IPS-20b (cell line): ENCODE measurements at regions not wholly inside any gene's neighbourhood (a gene's known extent, or its start where the extent isn't known, plus 50 kb on each side); places are given as distances from the start of the nearest gene placed in this dataset.

Source experiments
- H3K27ac ChIP-seq: one replicate; pipeline ENCODE4 v1.5.1; 2013; ENCODE audit warnings: low read length
- H3K27me3 ChIP-seq: 2 replicates; pipeline ENCODE4 v1.6.1; 2013; ENCODE audit warnings: mild to moderate bottlenecking, low read length, inconsistent platforms; ENCODE audit not compliant: insufficient read depth
- H3K36me3 ChIP-seq: 2 replicates; pipeline ENCODE4 v1.6.1; 2013; ENCODE audit warnings: low read depth, mild to moderate bottlenecking, inconsistent platforms, low read length, moderate library complexity; ENCODE audit not compliant: insufficient read depth
- H3K4me1 ChIP-seq: 2 replicates; pipeline ENCODE4 v1.6.1; 2013; ENCODE audit warnings: mild to moderate bottlenecking, control low read depth, inconsistent platforms, low read length, moderate library complexity; ENCODE audit not compliant: insufficient read depth
- H3K4me3 ChIP-seq: 2 replicates; pipeline ENCODE4 v1.5.1; 2013; ENCODE audit warnings: mild to moderate bottlenecking, low read length, inconsistent platforms
- H3K9ac ChIP-seq: 2 replicates; pipeline ENCODE4 v1.6.1; 2013; ENCODE audit warnings: low read depth, mild to moderate bottlenecking, inconsistent platforms, low read length, moderate library complexity
- H3K9me3 ChIP-seq: 2 replicates; pipeline ENCODE4 v1.6.1; 2013; ENCODE audit warnings: mild to moderate bottlenecking, low read depth, low read length, inconsistent platforms; ENCODE audit not compliant: insufficient read depth

- no peaks in the 10 kb centered on the region for H3K9me3 ChIP-seq
- H3K4me1 ChIP-seq = no peaks in the 10 kb centered on the region
- no peak overlapping the region for H3K4me3 ChIP-seq
- H3K27me3 ChIP-seq = no peaks in the 10 kb centered on the region
- H3K9ac ChIP-seq = no peak overlapping the region
- H3K27ac ChIP-seq = no peak overlapping the region
- H3K36me3 ChIP-seq = no peaks in the 10 kb centered on the region
Observed at GRCh38 chr11:109075976-109076375, 346.0 kb upstream of the C11orf87 start.

GRCh38 chr11:109076870-109077269 is 345.1 kb upstream of the C11orf87 start:
- H3K36me3 ChIP-seq = no peaks in the 10 kb centered on the region
- H3K4me3 ChIP-seq = no peak overlapping the region
- H3K9ac ChIP-seq = no peak overlapping the region
- H3K27me3 ChIP-seq = no peaks in the 10 kb centered on the region
- H3K27ac ChIP-seq = no peak overlapping the region
- no peaks in the 10 kb centered on the region for H3K9me3 ChIP-seq
- H3K4me1 ChIP-seq = no peaks in the 10 kb centered on the region

- Histone ChIP-seq H3K36me3 (no peaks in the 10 kb centered on the region), H3K9ac (no peak overlapping the region), H3K4me3 (no peak overlapping the region), H3K9me3 (no peaks in the 10 kb centered on the region), H3K27ac (no peak overlapping the region), H3K4me1 (no peaks in the 10 kb centered on the region), H3K27me3 (no peaks in the 10 kb centered on the region)
Observed at GRCh38 chr11:109077291-109077920, 344.6 kb upstream of the C11orf87 start.

- Histone ChIP-seq H3K4me3 (no peak overlapping the region), H3K4me1 (no peaks in the 10 kb centered on the region), H3K36me3 (no peaks in the 10 kb centered on the region), H3K9me3 (no peaks in the 10 kb centered on the region), H3K27me3 (no peaks in the 10 kb centered on the region), H3K9ac (no peak overlapping the region), H3K27ac (no peak overlapping the region)
Observed at GRCh38 chr11:109085708-109086373, 336.1 kb upstream of the C11orf87 start.

GRCh38 chr11:109086931-109087330 is 335.1 kb upstream of the C11orf87 start:
- Histone ChIP-seq H3K4me3 (no peak overlapping the region), H3K36me3 (no peaks in the 10 kb centered on the region), H3K9me3 (no peaks in the 10 kb centered on the region), H3K27me3 (no peaks in the 10 kb centered on the region), H3K9ac (no peak overlapping the region), H3K27ac (no peak overlapping the region), H3K4me1 (no peaks in the 10 kb centered on the region)

GRCh38 chr11:109088086-109088485 is 333.9 kb upstream of the C11orf87 start:
- H3K27me3 ChIP-seq = no peaks in the 10 kb centered on the region
- H3K27ac ChIP-seq = no peak overlapping the region
- no peak overlapping the region for H3K4me3 ChIP-seq
- H3K36me3 ChIP-seq = no peaks in the 10 kb centered on the region
- H3K4me1 ChIP-seq = no peaks in the 10 kb centered on the region
- H3K9me3 ChIP-seq = no peaks in the 10 kb centered on the region
- H3K9ac ChIP-seq = no peak overlapping the region

- Histone ChIP-seq H3K4me3 (no peak overlapping the region), H3K36me3 (no peaks in the 10 kb centered on the region), H3K27me3 (no peaks in the 10 kb centered on the region), H3K4me1 (no peaks in the 10 kb centered on the region), H3K9ac (no peak overlapping the region), H3K9me3 (no peaks in the 10 kb centered on the region), H3K27ac (no peak overlapping the region)
Observed at GRCh38 chr11:109089144-109089543, 332.8 kb upstream of the C11orf87 start.

- no peak overlapping the region for H3K4me3 ChIP-seq
- H3K27me3 ChIP-seq = no peaks in the 10 kb centered on the region
- H3K9me3 ChIP-seq = no peaks in the 10 kb centered on the region
- H3K9ac ChIP-seq = no peak overlapping the region
- no peak overlapping the region for H3K27ac ChIP-seq
- H3K36me3 ChIP-seq = no peaks in the 10 kb centered on the region
- no peaks in the 10 kb centered on the region for H3K4me1 ChIP-seq
Observed at GRCh38 chr11:109093354-109093753, 328.6 kb upstream of the C11orf87 start.

GRCh38 chr11:109096266-109096665 is 325.7 kb upstream of the C11orf87 start:
- Histone ChIP-seq H3K27me3 (no peaks in the 10 kb centered on the region), H3K4me3 (no peak overlapping the region), H3K9me3 (no peaks in the 10 kb centered on the region), H3K27ac (no peak overlapping the region), H3K4me1 (no peaks in the 10 kb centered on the region), H3K36me3 (no peaks in the 10 kb centered on the region), H3K9ac (no peak overlapping the region)

GRCh38 chr11:109106151-109106906 is 315.7 kb upstream of the C11orf87 start:
- H3K27ac ChIP-seq = peak overlapping the region; percentile 40
- peaks cover 16% of the 10 kb centered on the region; the same call in 1 of the 2 replicates for H3K4me1 ChIP-seq
- H3K9ac ChIP-seq = no peak overlapping the region; the same call in 1 of the 2 replicates
- H3K36me3 ChIP-seq = no peaks in the 10 kb centered on the region
- no peak overlapping the region for H3K4me3 ChIP-seq
- no peaks in the 10 kb centered on the region for H3K9me3 ChIP-seq
- no peaks in the 10 kb centered on the region for H3K27me3 ChIP-seq

- Histone ChIP-seq H3K36me3 (no peaks in the 10 kb centered on the region), H3K27me3 (no peaks in the 10 kb centered on the region), H3K4me3 (no peak overlapping the region), H3K4me1 (peaks cover 32% of the 10 kb centered on the region; the same call in 1 of the 2 replicates), H3K9me3 (no peaks in the 10 kb centered on the region), H3K9ac (no peak overlapping the region), H3K27ac (no peak overlapping the region)
Observed at GRCh38 chr11:109109150-109109549, 312.8 kb upstream of the C11orf87 start.
